GM12878 (cell line): ENCODE measurements at regions not wholly inside any gene's neighbourhood (a gene's known extent, or its start where the extent isn't known, plus 50 kb on each side); places are given as distances from the start of the nearest gene placed in this dataset.

Experiments
- ATAC-seq: fragments of 200-7000 bp; cut with Tn5 transposase; 3 replicates; pipeline ENCODE4 v1.9.1; 2020; ENCODE audit warnings: mild to moderate bottlenecking, moderate library complexity
- BruUV-seq: library from RNA; stranded (reverse); fragments of 400-500 nt; replicated peaks from 2 replicates; lab custom pipeline; 2021; lab: Mats Ljungman, UMichigan
- CTCF ChIA-PET: fragments of 300-600 bp; sonication (Branson Sonifier 250); formaldehyde crosslinking; extraction: SDS; loops from one replicate; lab custom pipeline; 2021; ENCODE audit warnings: inconsistent platforms; lab: Yijun Ruan, JAX
- POLR2A ChIA-PET: fragments of 350-600 bp; formaldehyde crosslinking; extraction: SDS; loops from one replicate; lab custom pipeline; 2021; ENCODE audit warnings: inconsistent platforms; lab: Charles Lee
- RAD21 ChIA-PET: fragments of 300-600 bp; sonication (Branson Sonifier 250); formaldehyde crosslinking; loops from one replicate; lab custom pipeline; 2023; ENCODE audit warnings: antibody characterized with exemption; ENCODE audit not compliant: unreplicated experiment; lab: Charles Lee
- SMC1A ChIA-PET: fragments of 300-600 bp; sonication (Branson Sonifier 250); formaldehyde crosslinking; loops from one replicate; lab custom pipeline; 2023; ENCODE audit not compliant: unreplicated experiment, uncharacterized antibody; lab: Charles Lee
- DNase-seq: peaks from one replicate; pipeline ENCODE4 v3.0.0-alpha.2; 2011; ENCODE audit warnings: low read depth, low spot score
- FAIRE-seq: peaks from 3 replicates; lab custom pipeline; 2011; peaks lifted over from hg19 to GRCh38; lab: Jason Lieb, UNC
- H2AFZ ChIP-seq: 2 replicates; pipeline ENCODE4 v1.6.0; 2011; ENCODE audit warnings: low read depth, low read length, control low read depth; ENCODE audit not compliant: control insufficient read depth
- H3K27ac ChIP-seq: 2 replicates; pipeline ENCODE4 v1.5.1; 2011; ENCODE audit warnings: control low read depth; ENCODE audit not compliant: control insufficient read depth, insufficient read depth
- H3K27me3 ChIP-seq, 2 experiments: replicated peaks in 1 of 2; 2 replicates each; pipeline versions ENCODE4 v1.6.0 to v1.6.1; 2011; ENCODE audit warnings: low read length in 1 of 2; ENCODE audit not compliant: control insufficient read depth in 2 of 2, insufficient read depth in 2 of 2
- H3K36me3 ChIP-seq, 2 experiments: 2 replicates each; pipeline ENCODE4 v1.5.1; 2011; ENCODE audit warnings: low read length in 1 of 2; ENCODE audit not compliant: control insufficient read depth in 2 of 2, insufficient read depth in 2 of 2
- H3K4me1 ChIP-seq: 2 replicates; pipeline ENCODE4 v1.6.1; 2011; ENCODE audit warnings: mild to moderate bottlenecking, low read length, moderate library complexity, mixed read lengths; ENCODE audit not compliant: control insufficient read depth, insufficient read depth
- H3K4me2 ChIP-seq: 2 replicates; pipeline ENCODE4 v1.6.0; 2011; ENCODE audit warnings: control low read depth; ENCODE audit not compliant: control insufficient read depth, insufficient read depth
- H3K4me3 ChIP-seq: fragments of 200-600 bp; sonication (generic); 2 replicates; pipeline ENCODE4 v1.5.1; 2016
- H3K79me2 ChIP-seq: 2 replicates; pipeline ENCODE4 v1.6.0; 2011; ENCODE audit warnings: low read length; ENCODE audit not compliant: control insufficient read depth, insufficient read depth
- H3K9ac ChIP-seq: 2 replicates; pipeline ENCODE4 v1.8.0; 2011; ENCODE audit warnings: low read length, control low read depth, mixed read lengths; ENCODE audit not compliant: control insufficient read depth, insufficient read depth
- H3K9me3 ChIP-seq: replicated peaks from 3 replicates; pipeline ENCODE4 v1.5.1; 2011; ENCODE audit warnings: mild to moderate bottlenecking, low read length; ENCODE audit not compliant: control insufficient read depth, insufficient read depth
- H4K20me1 ChIP-seq: 2 replicates; pipeline ENCODE4 v1.6.0; 2011; ENCODE audit not compliant: control insufficient read depth, insufficient read depth
- CREM ChIP-seq: IDR thresholded peaks from 2 replicates; pipeline ENCODE4 v1.6.1; 2014; ENCODE audit warnings: antibody characterized with exemption, low read depth
- GATAD2B ChIP-seq: fragments of 450-650 bp; conservative IDR thresholded peaks from 2 replicates; pipeline ENCODE4 v1.6.1; 2017; ENCODE audit warnings: low read depth, mild to moderate bottlenecking, moderate library complexity
- HCFC1 ChIP-seq: fragments of 150-350 bp; IDR thresholded peaks from 2 replicates; pipeline ENCODE4 v1.6.1; 2014; ENCODE audit warnings: low read length
- MYB ChIP-seq: fragments of 150-350 bp; IDR thresholded peaks from 2 replicates; pipeline ENCODE4 v1.6.1; 2014; ENCODE audit warnings: mild to moderate bottlenecking, low read depth, low read length, borderline replicate concordance
- NR2C1 ChIP-seq: fragments of 450-650 bp; IDR thresholded peaks from 2 replicates; pipeline ENCODE4 v1.6.1; 2017; ENCODE audit warnings: antibody characterized with exemption, mild to moderate bottlenecking, moderate library complexity
- NRF1 ChIP-seq: conservative IDR thresholded peaks from 2 replicates; pipeline ENCODE4 v1.6.1; 2011; ENCODE audit warnings: mild to moderate bottlenecking, low read depth, low read length, improper control_type of control experiment
- RBBP5 ChIP-seq: fragments of 200-600 bp; sonication (generic); conservative IDR thresholded peaks from 2 replicates; pipeline ENCODE4 v1.6.1; 2016
- RELB ChIP-seq: fragments of 450-650 bp; IDR thresholded peaks from 2 replicates; pipeline ENCODE4 v1.6.1; 2017; ENCODE audit warnings: low read depth, mild to moderate bottlenecking, moderate library complexity
- SMC3 ChIP-seq: IDR thresholded peaks from 2 replicates; pipeline ENCODE4 v1.6.1; 2011; ENCODE audit warnings: low read length, improper control_type of control experiment, borderline replicate concordance
- STAT3 ChIP-seq: IDR thresholded peaks from 2 replicates; pipeline ENCODE4 v1.6.1; 2011; ENCODE audit warnings: low read depth, low read length, improper control_type of control experiment
- ZBTB40 ChIP-seq: fragments of 450-650 bp; IDR thresholded peaks from 2 replicates; pipeline ENCODE4 v1.6.1; 2016; ENCODE audit warnings: mild to moderate bottlenecking, moderate library complexity, borderline replicate concordance
- ZNF24 ChIP-seq: fragments of 450-650 bp; IDR thresholded peaks from 2 replicates; pipeline ENCODE4 v1.6.1; 2017; ENCODE audit warnings: antibody characterized with exemption, mild to moderate bottlenecking
- ZNF592 ChIP-seq: fragments of 450-650 bp; IDR thresholded peaks from 2 replicates; pipeline ENCODE4 v1.6.1; 2017; ENCODE audit warnings: mild to moderate bottlenecking, moderate library complexity
- ZNF622 ChIP-seq: fragments of 450-650 bp; IDR thresholded peaks from 2 replicates; pipeline ENCODE4 v1.6.1; 2017; ENCODE audit warnings: mild to moderate bottlenecking, inconsistent platforms
- WGBS: methylation state at CpG from one replicate; pipeline ENCODE4 v1.1.6; 2016; ENCODE audit warnings: low lambda C conversion rate; ENCODE audit not compliant: insufficient replicate concordance, insufficient coverage; ENCODE audit errors: missing lambda C conversion rate; 5-methylcytosine and 5-hydroxymethylcytosine counted together
- in situ Hi-C: fragments of 300-500 bp; cut with MboI; formaldehyde crosslinking; loops from 9 replicates; pipeline ENCODE4 v1.14.3; 2018; ENCODE audit warnings: mixed read lengths
- intact Hi-C: fragments of 100-400 bp; cut with micrococcal nuclease; formaldehyde crosslinking; loops from one replicate; pipeline ENCODE4 v1.14.2; 2022; ENCODE audit not compliant: unreplicated experiment

- no peak for ATAC-seq
Measured at GRCh38 chr12:60169904-60170303, 574.1 kb downstream of the SLC16A7 start.

More at GRCh38 chr12:60169904-60170303, 574.1 kb downstream of the SLC16A7 start:
- no peak overlapping the region for H3K27ac ChIP-seq
- no peak overlapping the region for H2AFZ ChIP-seq
- H3K79me2 ChIP-seq, result no peaks in the 10 kb centered on the region
- BruUV-seq, result no TSS peak
- in situ Hi-C loops (no loop called here), intact Hi-C loops (no loop called here)
- H3K9me3 ChIP-seq, result no peaks in the 10 kb centered on the region
- POLR2A ChIA-PET, result no interaction called here
- H3K4me2 ChIP-seq, result no peak overlapping the region
- no peak overlapping the region for H3K4me3 ChIP-seq
- DNase-seq, result no peak
- no peaks in the 10 kb centered on the region for H3K27me3 ChIP-seq
- CTCF ChIA-PET, result no interaction called here
- RAD21 ChIA-PET, result no interaction called here
- no peak for FAIRE-seq
- SMC1A ChIA-PET, result no interaction called here
- H3K9ac ChIP-seq, result no peak overlapping the region
- no peaks in the 10 kb centered on the region for H3K4me1 ChIP-seq
- WGBS, result 71% methylated on average over 5 of the region's 5 CpGs
- TF ChIP-seq NRF1 (no peak), GATAD2B (no peak), ZNF622 (no peak), MYB (no peak), NR2C1 (no peak), CREM (no peak), ZNF24 (no peak), RELB (no peak), STAT3 (no peak), ZBTB40 (no peak), HCFC1 (no peak), RBBP5 (no peak), ZNF592 (no peak), SMC3 (no peak)
- H3K36me3 ChIP-seq, result no peaks in the 10 kb centered on the region
- H4K20me1 ChIP-seq, result no peaks in the 10 kb centered on the region
